ENCODE measurements at regions not wholly inside any gene's neighbourhood (a gene's known extent, or its start where the extent isn't known, plus 50 kb on each side); places are given as distances from the start of the nearest gene placed in this dataset.
A peak's percentile ranks its signal among the peaks of the same experiment; 100 is the strongest.

- peaks cover 3% of the 10 kb centered on the region for H3K27me3 Mint-ChIP-seq (ENCODE audit: unreplicated experiment)
- no peak for TF ChIP-seq CTCF (IDR thresholded peaks at IDR 0.05; ENCODE audit: unreplicated experiment)
- no peaks in the 10 kb centered on the region for H3K9me3 Mint-ChIP-seq (ENCODE audit: unreplicated experiment)
- H3K4me1 Mint-ChIP-seq (ENCODE audit: unreplicated experiment): no peaks in the 10 kb centered on the region
- H3K36me3 Mint-ChIP-seq (ENCODE audit: low read depth, unreplicated experiment): no peaks in the 10 kb centered on the region
- H3K27ac Mint-ChIP-seq (ENCODE audit: unreplicated experiment): no peak overlapping the region
- H3K4me3 Mint-ChIP-seq (ENCODE audit: unreplicated experiment): no peak overlapping the region
- DNase-seq (ENCODE audit: low spot score): no peak
These were observed 174.4 kb upstream of the GALNT2 start for GRCh38 chr1:229892515-229893117.

- no peak overlapping the region for H3K27ac Mint-ChIP-seq (ENCODE audit: unreplicated experiment)
- TF ChIP-seq CTCF (IDR thresholded peaks at IDR 0.05; ENCODE audit: unreplicated experiment): no peak
- H3K9me3 Mint-ChIP-seq (ENCODE audit: unreplicated experiment): no peaks in the 10 kb centered on the region
- DNase-seq (ENCODE audit: low spot score): no peak
- no peak overlapping the region for H3K4me3 Mint-ChIP-seq (ENCODE audit: unreplicated experiment)
- H3K4me1 Mint-ChIP-seq (ENCODE audit: unreplicated experiment): no peaks in the 10 kb centered on the region
- no peaks in the 10 kb centered on the region for H3K36me3 Mint-ChIP-seq (ENCODE audit: low read depth, unreplicated experiment)
- H3K27me3 Mint-ChIP-seq (ENCODE audit: unreplicated experiment): peaks cover 3% of the 10 kb centered on the region
These were observed 173.1 kb upstream of the GALNT2 start for GRCh38 chr1:229893762-229894444.

- H3K4me1 Mint-ChIP-seq (ENCODE audit: unreplicated experiment): no peaks in the 10 kb centered on the region
- H3K9me3 Mint-ChIP-seq (ENCODE audit: unreplicated experiment): no peaks in the 10 kb centered on the region
- H3K27me3 Mint-ChIP-seq (ENCODE audit: unreplicated experiment): peaks cover 3% of the 10 kb centered on the region
- DNase-seq (ENCODE audit: low spot score): no peak
- no peaks in the 10 kb centered on the region for H3K36me3 Mint-ChIP-seq (ENCODE audit: low read depth, unreplicated experiment)
- peak overlapping the region; percentile 31 for H3K27ac Mint-ChIP-seq (ENCODE audit: unreplicated experiment)
- TF ChIP-seq CTCF (IDR thresholded peaks at IDR 0.05; ENCODE audit: unreplicated experiment): no peak
- H3K4me3 Mint-ChIP-seq (ENCODE audit: unreplicated experiment): no peak overlapping the region
These were observed 172.5 kb upstream of the GALNT2 start for GRCh38 chr1:229894532-229894931.

GRCh38 chr1:229895605-229896004 is 171.4 kb upstream of the GALNT2 start:
- H3K4me3 Mint-ChIP-seq (ENCODE audit: unreplicated experiment): no peak overlapping the region
- no peak for TF ChIP-seq CTCF (IDR thresholded peaks at IDR 0.05; ENCODE audit: unreplicated experiment)
- H3K9me3 Mint-ChIP-seq (ENCODE audit: unreplicated experiment): no peaks in the 10 kb centered on the region
- H3K4me1 Mint-ChIP-seq (ENCODE audit: unreplicated experiment): no peaks in the 10 kb centered on the region
- H3K27ac Mint-ChIP-seq (ENCODE audit: unreplicated experiment): no peak overlapping the region
- H3K36me3 Mint-ChIP-seq (ENCODE audit: low read depth, unreplicated experiment): no peaks in the 10 kb centered on the region
- H3K27me3 Mint-ChIP-seq (ENCODE audit: unreplicated experiment): peaks cover 3% of the 10 kb centered on the region
- no peak for DNase-seq (ENCODE audit: low spot score)

- H3K4me1 Mint-ChIP-seq (ENCODE audit: unreplicated experiment): no peaks in the 10 kb centered on the region
- no peak for TF ChIP-seq CTCF (IDR thresholded peaks at IDR 0.05; ENCODE audit: unreplicated experiment)
- no peak for DNase-seq (ENCODE audit: low spot score)
- H3K36me3 Mint-ChIP-seq (ENCODE audit: low read depth, unreplicated experiment): no peaks in the 10 kb centered on the region
- H3K4me3 Mint-ChIP-seq (ENCODE audit: unreplicated experiment): no peak overlapping the region
- H3K9me3 Mint-ChIP-seq (ENCODE audit: unreplicated experiment): no peaks in the 10 kb centered on the region
- H3K27me3 Mint-ChIP-seq (ENCODE audit: unreplicated experiment): peaks cover 3% of the 10 kb centered on the region
- no peak overlapping the region for H3K27ac Mint-ChIP-seq (ENCODE audit: unreplicated experiment)
These were observed 170.7 kb upstream of the GALNT2 start for GRCh38 chr1:229896306-229896705.
